Hematopoietic multipotent progenitor cell treated with erythropoietin and hydrocortisone succinate and interleukin-3 and kit ligand, for 6 days (in vitro differentiated cells): ENCODE measurements at regions not wholly inside any gene's neighbourhood (a gene's known extent, or its start where the extent isn't known, plus 50 kb on each side); places are given as distances from the start of the nearest gene placed in this dataset.
"Not testable (repeated sequence)": the region's sequence is repeated elsewhere in the genome, so short reads cannot be mapped to it uniquely, and the experiment has no call there.

ENCODE experiments used
- DNase-seq: peaks from one replicate; pipeline ENCODE4 v3.0.0-alpha.2; 2015

- DNase-seq = peak; percentile 71
These were observed 91.8 kb upstream of the DMRT1 start for GRCh38 chr9:749716-750115.

- DNase-seq = peak; percentile 24
These were observed 91.1 kb upstream of the DMRT1 start for GRCh38 chr9:750249-750967.

- no peak for DNase-seq
These were observed 90.1 kb upstream of the DMRT1 start for GRCh38 chr9:751137-752051.

- DNase-seq = no peak
These were observed 89.3 kb upstream of the DMRT1 start for GRCh38 chr9:752201-752600.

GRCh38 chr9:752681-753200 lies 88.8 kb upstream of the DMRT1 start:
- DNase-seq = no peak

- not testable (repeated sequence) for DNase-seq
These were observed 87.8 kb upstream of the DMRT1 start for GRCh38 chr9:753734-754133.

GRCh38 chr9:754150-754931 lies 87.2 kb upstream of the DMRT1 start:
- DNase-seq = peak; percentile 40

- DNase-seq = peak; percentile 59
These were observed 85.8 kb upstream of the DMRT1 start for GRCh38 chr9:755454-756381.

GRCh38 chr9:757246-757881 lies 84.1 kb upstream of the DMRT1 start:
- peak; percentile 80 for DNase-seq

- no peak for DNase-seq
These were observed 83.4 kb upstream of the DMRT1 start for GRCh38 chr9:758146-758545.

- DNase-seq = no peak
These were observed 82.0 kb upstream of the DMRT1 start for GRCh38 chr9:759541-759940.

GRCh38 chr9:759983-760736 lies 81.3 kb upstream of the DMRT1 start:
- DNase-seq = no peak

- DNase-seq = no peak
These were observed 80.2 kb upstream of the DMRT1 start for GRCh38 chr9:761176-761792.

GRCh38 chr9:761793-762560 lies 79.5 kb upstream of the DMRT1 start:
- DNase-seq = no peak

GRCh38 chr9:763692-764091 lies 77.8 kb upstream of the DMRT1 start:
- no peak for DNase-seq

- peak; percentile 91 for DNase-seq
These were observed 77.4 kb upstream of the DMRT1 start for GRCh38 chr9:764105-764524.

- DNase-seq = no peak
These were observed 76.5 kb upstream of the DMRT1 start for GRCh38 chr9:764986-765385.

- not testable (repeated sequence) for DNase-seq
These were observed 74.4 kb upstream of the DMRT1 start for GRCh38 chr9:767061-767561.

GRCh38 chr9:776086-776485 lies 65.4 kb upstream of the DMRT1 start:
- DNase-seq = no peak
